Astrocyte (in vitro differentiated cells and primary cell): ENCODE measurements at regions not wholly inside any gene's neighbourhood (a gene's known extent, or its start where the extent isn't known, plus 50 kb on each side); places are given as distances from the start of the nearest gene placed in this dataset.

Experiments used
- CTCF ChIP-seq: IDR thresholded peaks from 2 replicates; pipeline ENCODE4 v1.5.1; 2011; ENCODE audit warnings: low read depth, mild to moderate bottlenecking, inconsistent platforms, low read length, moderate library complexity; ENCODE audit not compliant: insufficient read depth
- EZH2 ChIP-seq: IDR thresholded peaks from 2 replicates; pipeline ENCODE4 v1.6.1; 2012; ENCODE audit warnings: mild to moderate bottlenecking, low read length, inconsistent platforms; ENCODE audit not compliant: insufficient read depth

- TF ChIP-seq CTCF: no peak
- TF ChIP-seq EZH2: no peak
These were observed 273.5 kb upstream of the HS3ST1 start for GRCh38 chr4:11701966-11702725.
